ENCODE measurements at regions not wholly inside any gene's neighbourhood (a gene's known extent, or its start where the extent isn't known, plus 50 kb on each side); places are given as distances from the start of the nearest gene placed in this dataset.
"Not testable (repeated sequence)": the region's sequence is repeated elsewhere in the genome, so short reads cannot be mapped to it uniquely, and the experiment has no call there.

GRCh38 chr9:126069400-126069955 lies 257.2 kb upstream of the MVB12B start:
- H3F3A ChIP-seq (ENCODE audit: control insufficient read depth, insufficient read depth) = no peaks in the 10 kb centered on the region
- no peak for TF ChIP-seq EZH2phosphoT487 (IDR thresholded peaks at IDR 0.05; ENCODE audit: borderline replicate concordance, low read length)
- TF ChIP-seq CTCF (IDR thresholded peaks at IDR 0.05; ENCODE audit: low read depth, low read length, poor library complexity, severe bottlenecking) = no peak

DNA sequence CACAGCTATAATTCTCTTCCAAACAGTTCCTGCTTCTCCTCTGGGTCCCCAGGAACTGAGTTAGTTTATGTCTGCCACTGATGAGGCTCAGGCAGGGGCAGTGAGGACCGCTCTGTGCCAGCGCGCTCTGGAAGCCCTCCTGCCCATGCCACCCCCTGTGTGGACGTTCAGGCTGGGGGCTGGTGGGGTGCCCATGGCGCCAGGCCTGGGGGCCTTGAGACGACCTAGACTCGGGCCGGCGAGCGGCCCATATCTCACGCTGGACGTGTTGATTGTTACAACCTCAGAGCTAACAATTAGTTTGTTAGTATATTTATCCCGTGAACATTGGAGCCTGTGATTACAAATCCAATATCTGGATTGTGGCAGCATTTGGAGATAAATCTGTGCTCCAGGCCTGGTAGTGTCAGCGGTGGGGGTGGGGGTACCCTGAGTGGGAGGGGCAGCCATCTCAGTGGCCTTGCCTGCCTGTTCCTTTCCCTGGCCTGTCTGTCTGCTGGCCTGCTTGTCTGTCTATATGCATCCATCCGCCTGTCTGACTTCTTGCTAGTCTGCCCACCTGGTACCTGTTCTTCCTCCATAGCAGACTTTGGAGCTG lies 256.5 kb upstream of the MVB12B start:
- no peaks in the 10 kb centered on the region for H3K79me2 ChIP-seq (ENCODE audit: control insufficient read depth, low read length)
- H3K27me3 ChIP-seq (ENCODE audit: control insufficient read depth, low read length) = 0 out of 2 replicates have a peak, but pooled peaks cover 2% of the 10 kb centered on the region
- H3K27ac ChIP-seq (ENCODE audit: low read depth, low read length) = no peak overlapping the region
- no peak for TF ChIP-seq EZH2phosphoT487 (IDR thresholded peaks at IDR 0.05; ENCODE audit: borderline replicate concordance, low read length)
- no peak for TF ChIP-seq CTCF (IDR thresholded peaks at IDR 0.05; ENCODE audit: low read depth, low read length, poor library complexity, severe bottlenecking)
- no peaks in the 10 kb centered on the region for H3F3A ChIP-seq (ENCODE audit: control insufficient read depth, insufficient read depth)
- H3K9me2 ChIP-seq (replicated peaks; ENCODE audit: control insufficient read depth, low read length) = no peaks in the 10 kb centered on the region
- H3K4me2 ChIP-seq (ENCODE audit: low read length) = no peak overlapping the region
- H3K4me3 ChIP-seq (ENCODE audit: low read length) = no peak overlapping the region
- H3K9me3 ChIP-seq (ENCODE audit: control insufficient read depth, insufficient read depth, low read length) = no peaks in the 10 kb centered on the region
- no peaks in the 10 kb centered on the region for H3K36me3 ChIP-seq (ENCODE audit: control insufficient read depth, low read length)
- no peaks in the 10 kb centered on the region for H3K4me1 ChIP-seq (ENCODE audit: control insufficient read depth, low read length)
- no peaks in the 10 kb centered on the region for H4K20me1 ChIP-seq (ENCODE audit: control insufficient read depth, insufficient read depth, low read depth, low read length)

More at GRCh38 chr9:126069400-126069955, 257.2 kb upstream of the MVB12B start:
- Histone ChIP-seq H4K20me1 (ENCODE audit: control insufficient read depth, insufficient read depth, low read depth, low read length) (no peaks in the 10 kb centered on the region), H3K4me3 (ENCODE audit: low read length) (no peak overlapping the region), H3K27ac (ENCODE audit: low read depth, low read length) (no peak overlapping the region), H3K79me2 (ENCODE audit: control insufficient read depth, low read length) (no peaks in the 10 kb centered on the region), H3K4me1 (ENCODE audit: control insufficient read depth, low read length) (no peaks in the 10 kb centered on the region), H3K9me2 (replicated peaks; ENCODE audit: control insufficient read depth, low read length) (no peaks in the 10 kb centered on the region), H3K4me2 (ENCODE audit: low read length) (no peak overlapping the region), H3K27me3 (ENCODE audit: control insufficient read depth, low read length) (0 out of 2 replicates have a peak, but pooled peaks cover 2% of the 10 kb centered on the region), H3K36me3 (ENCODE audit: control insufficient read depth, low read length) (no peaks in the 10 kb centered on the region), H3K9me3 (ENCODE audit: control insufficient read depth, insufficient read depth, low read length) (no peaks in the 10 kb centered on the region)

- no peaks in the 10 kb centered on the region for H3F3A ChIP-seq (ENCODE audit: control insufficient read depth, insufficient read depth)
- no peaks in the 10 kb centered on the region for H3K4me1 ChIP-seq (ENCODE audit: control insufficient read depth, low read length)
- no peaks in the 10 kb centered on the region for H3K9me2 ChIP-seq (replicated peaks; ENCODE audit: control insufficient read depth, low read length)
- H3K27ac ChIP-seq (ENCODE audit: low read depth, low read length) = no peak overlapping the region
- H3K79me2 ChIP-seq (ENCODE audit: control insufficient read depth, low read length) = no peaks in the 10 kb centered on the region
- TF ChIP-seq EZH2phosphoT487 (IDR thresholded peaks at IDR 0.05; ENCODE audit: borderline replicate concordance, low read length) (no peak), CTCF (IDR thresholded peaks at IDR 0.05; ENCODE audit: low read depth, low read length, poor library complexity, severe bottlenecking) (no peak)
- H3K9me3 ChIP-seq (ENCODE audit: control insufficient read depth, insufficient read depth, low read length) = no peaks in the 10 kb centered on the region
- H4K20me1 ChIP-seq (ENCODE audit: control insufficient read depth, insufficient read depth, low read depth, low read length) = no peaks in the 10 kb centered on the region
- 0 out of 2 replicates have a peak, but pooled peaks cover 2% of the 10 kb centered on the region for H3K27me3 ChIP-seq (ENCODE audit: control insufficient read depth, low read length)
- H3K4me2 ChIP-seq (ENCODE audit: low read length) = no peak overlapping the region
- no peak overlapping the region for H3K4me3 ChIP-seq (ENCODE audit: low read length)
- no peaks in the 10 kb centered on the region for H3K36me3 ChIP-seq (ENCODE audit: control insufficient read depth, low read length)
Measured at GRCh38 chr9:126071076-126071750, 255.4 kb upstream of the MVB12B start.

DNA sequence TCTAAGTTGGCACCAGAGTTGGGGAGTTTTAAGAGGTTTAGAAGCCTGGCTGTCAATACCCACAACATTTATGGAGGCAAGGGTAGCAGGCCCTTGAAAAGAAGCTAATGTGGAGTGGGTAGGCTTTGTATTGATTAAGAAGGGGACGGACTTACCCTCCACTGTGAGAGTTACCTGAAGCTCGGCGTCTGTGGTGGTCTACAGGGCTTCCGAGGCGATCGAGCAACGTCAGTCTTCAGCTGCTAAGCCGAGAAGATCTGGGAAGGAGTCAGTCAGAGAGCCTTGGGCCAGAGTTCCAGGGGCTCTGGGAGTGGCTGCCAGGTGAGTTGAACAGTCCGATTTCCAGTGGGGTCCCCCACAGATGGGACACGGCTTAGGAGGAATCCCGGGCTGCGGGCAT lies 249.0 kb upstream of the MVB12B start:
- H3K4me1 ChIP-seq (ENCODE audit: control insufficient read depth, low read length); H3K27ac ChIP-seq (ENCODE audit: low read depth, low read length); H3K9me3 ChIP-seq (ENCODE audit: control insufficient read depth, insufficient read depth, low read length); H3F3A ChIP-seq (ENCODE audit: control insufficient read depth, insufficient read depth); H3K27me3 ChIP-seq (ENCODE audit: control insufficient read depth, low read length); H3K36me3 ChIP-seq (ENCODE audit: control insufficient read depth, low read length); H3K9me2 ChIP-seq (replicated peaks; ENCODE audit: control insufficient read depth, low read length); H3K4me2 ChIP-seq (ENCODE audit: low read length); H3K4me3 ChIP-seq (ENCODE audit: low read length); H3K79me2 ChIP-seq (ENCODE audit: control insufficient read depth, low read length); H4K20me1 ChIP-seq (ENCODE audit: control insufficient read depth, insufficient read depth, low read depth, low read length): not testable (repeated sequence)

All from DOHH2 (cell line).